OCI-LY3 (cell line): ENCODE measurements at regions not wholly inside any gene's neighbourhood (a gene's known extent, or its start where the extent isn't known, plus 50 kb on each side); places are given as distances from the start of the nearest gene placed in this dataset.

Source experiments
- EZH2phosphoT487 ChIP-seq: fragments of 200-600 bp; shearing (Covaris generic); IDR thresholded peaks from 2 replicates; pipeline ENCODE4 v1.6.1; 2018; ENCODE audit warnings: antibody characterized with exemption, mixed run types, low read depth
- TF ChIP-seq, protein P1 (sequence below): fragments of 200-600, 300-600 bp; sonication (generic); IDR thresholded peaks from 2 replicates; pipeline ENCODE4 v1.5.1; 2014; ENCODE audit warnings: antibody characterized with exemption, low read length, low read depth

DNA sequence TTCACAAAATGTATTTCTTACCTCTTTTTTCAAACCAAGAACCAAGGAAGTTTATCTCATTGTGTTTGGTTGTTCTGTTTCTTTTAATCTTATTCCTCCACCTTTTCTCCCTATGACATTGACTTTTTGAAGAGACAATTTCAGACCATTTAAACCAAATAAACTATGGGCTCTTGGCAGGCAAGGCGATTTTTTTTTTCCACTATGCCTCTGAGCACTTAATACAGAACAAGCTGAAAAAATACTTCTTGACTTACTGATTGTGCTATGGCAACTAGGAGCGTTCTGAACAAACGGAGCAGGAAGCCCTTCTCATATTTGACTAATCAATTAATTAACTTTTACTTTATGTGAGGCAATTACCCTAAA lies 98.0 kb downstream of the ZNF664 start:
- TF ChIP-seq, protein P1, sequence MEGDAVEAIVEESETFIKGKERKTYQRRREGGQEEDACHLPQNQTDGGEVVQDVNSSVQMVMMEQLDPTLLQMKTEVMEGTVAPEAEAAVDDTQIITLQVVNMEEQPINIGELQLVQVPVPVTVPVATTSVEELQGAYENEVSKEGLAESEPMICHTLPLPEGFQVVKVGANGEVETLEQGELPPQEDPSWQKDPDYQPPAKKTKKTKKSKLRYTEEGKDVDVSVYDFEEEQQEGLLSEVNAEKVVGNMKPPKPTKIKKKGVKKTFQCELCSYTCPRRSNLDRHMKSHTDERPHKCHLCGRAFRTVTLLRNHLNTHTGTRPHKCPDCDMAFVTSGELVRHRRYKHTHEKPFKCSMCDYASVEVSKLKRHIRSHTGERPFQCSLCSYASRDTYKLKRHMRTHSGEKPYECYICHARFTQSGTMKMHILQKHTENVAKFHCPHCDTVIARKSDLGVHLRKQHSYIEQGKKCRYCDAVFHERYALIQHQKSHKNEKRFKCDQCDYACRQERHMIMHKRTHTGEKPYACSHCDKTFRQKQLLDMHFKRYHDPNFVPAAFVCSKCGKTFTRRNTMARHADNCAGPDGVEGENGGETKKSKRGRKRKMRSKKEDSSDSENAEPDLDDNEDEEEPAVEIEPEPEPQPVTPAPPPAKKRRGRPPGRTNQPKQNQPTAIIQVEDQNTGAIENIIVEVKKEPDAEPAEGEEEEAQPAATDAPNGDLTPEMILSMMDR: no peak
- no peak for TF ChIP-seq EZH2phosphoT487
